ENCODE measurements at regions not wholly inside any gene's neighbourhood (a gene's known extent, or its start where the extent isn't known, plus 50 kb on each side); places are given as distances from the start of the nearest gene placed in this dataset.

DNA sequence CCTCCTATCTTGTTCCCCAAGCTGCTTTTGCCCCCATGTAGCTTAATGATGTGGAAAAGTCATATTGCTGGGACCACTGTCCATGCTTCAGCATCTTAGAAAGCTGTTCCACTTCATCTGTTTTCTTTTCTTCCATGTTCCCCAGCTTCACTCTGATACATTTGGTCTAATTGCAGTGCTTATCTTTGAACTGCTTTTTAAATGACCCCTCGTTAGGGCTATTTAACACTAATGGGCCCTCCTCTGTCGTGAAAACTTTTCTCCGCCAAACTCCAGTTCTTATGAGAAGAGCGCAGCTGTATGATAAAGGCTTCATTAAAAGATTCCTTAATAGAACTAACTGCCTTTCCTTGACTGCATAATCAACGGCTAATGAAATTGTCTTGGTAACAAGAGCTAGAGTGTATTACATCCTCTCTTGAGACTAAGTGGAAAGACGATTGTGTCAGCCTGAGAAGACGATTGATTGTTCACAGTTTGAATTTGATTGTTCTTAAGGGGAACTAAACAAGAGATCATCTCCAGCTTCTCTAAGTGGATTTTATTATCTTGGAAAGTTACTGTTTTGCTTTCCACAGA lies 165.0 kb upstream of the MTNR1B start:
- no peaks in the 10 kb centered on the region for H3K27me3 ChIP-seq (ENCODE audit: insufficient read depth, low read depth, low read length)
- H3K9me2 ChIP-seq (ENCODE audit: insufficient read depth, low read length) = no peaks in the 10 kb centered on the region
- H3K79me2 ChIP-seq (replicated peaks; ENCODE audit: insufficient read depth, low read length) = no peaks in the 10 kb centered on the region
- peak overlapping the region; percentile 65 for H3K27ac ChIP-seq (ENCODE audit: low read length)
- peak overlapping the region; percentile 30 for H3K4me3 ChIP-seq (ENCODE audit: low read length)
- no peaks in the 10 kb centered on the region for H3K9me3 ChIP-seq (ENCODE audit: low read length)
- H4K20me1 ChIP-seq (ENCODE audit: insufficient read depth) = no peaks in the 10 kb centered on the region
- H2AFZ ChIP-seq (ENCODE audit: low read depth, low read length) = no peak overlapping the region
- peak; percentile 47 for TF ChIP-seq EP300 (conservative IDR thresholded peaks at IDR 0.05; ENCODE audit: poor library complexity, severe bottlenecking)
- TF ChIP-seq, protein P1, sequence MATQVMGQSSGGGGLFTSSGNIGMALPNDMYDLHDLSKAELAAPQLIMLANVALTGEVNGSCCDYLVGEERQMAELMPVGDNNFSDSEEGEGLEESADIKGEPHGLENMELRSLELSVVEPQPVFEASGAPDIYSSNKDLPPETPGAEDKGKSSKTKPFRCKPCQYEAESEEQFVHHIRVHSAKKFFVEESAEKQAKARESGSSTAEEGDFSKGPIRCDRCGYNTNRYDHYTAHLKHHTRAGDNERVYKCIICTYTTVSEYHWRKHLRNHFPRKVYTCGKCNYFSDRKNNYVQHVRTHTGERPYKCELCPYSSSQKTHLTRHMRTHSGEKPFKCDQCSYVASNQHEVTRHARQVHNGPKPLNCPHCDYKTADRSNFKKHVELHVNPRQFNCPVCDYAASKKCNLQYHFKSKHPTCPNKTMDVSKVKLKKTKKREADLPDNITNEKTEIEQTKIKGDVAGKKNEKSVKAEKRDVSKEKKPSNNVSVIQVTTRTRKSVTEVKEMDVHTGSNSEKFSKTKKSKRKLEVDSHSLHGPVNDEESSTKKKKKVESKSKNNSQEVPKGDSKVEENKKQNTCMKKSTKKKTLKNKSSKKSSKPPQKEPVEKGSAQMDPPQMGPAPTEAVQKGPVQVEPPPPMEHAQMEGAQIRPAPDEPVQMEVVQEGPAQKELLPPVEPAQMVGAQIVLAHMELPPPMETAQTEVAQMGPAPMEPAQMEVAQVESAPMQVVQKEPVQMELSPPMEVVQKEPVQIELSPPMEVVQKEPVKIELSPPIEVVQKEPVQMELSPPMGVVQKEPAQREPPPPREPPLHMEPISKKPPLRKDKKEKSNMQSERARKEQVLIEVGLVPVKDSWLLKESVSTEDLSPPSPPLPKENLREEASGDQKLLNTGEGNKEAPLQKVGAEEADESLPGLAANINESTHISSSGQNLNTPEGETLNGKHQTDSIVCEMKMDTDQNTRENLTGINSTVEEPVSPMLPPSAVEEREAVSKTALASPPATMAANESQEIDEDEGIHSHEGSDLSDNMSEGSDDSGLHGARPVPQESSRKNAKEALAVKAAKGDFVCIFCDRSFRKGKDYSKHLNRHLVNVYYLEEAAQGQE (IDR thresholded peaks at IDR 0.05; ENCODE audit: borderline replicate concordance) = peak; percentile 52
- TF ChIP-seq, protein P2, sequence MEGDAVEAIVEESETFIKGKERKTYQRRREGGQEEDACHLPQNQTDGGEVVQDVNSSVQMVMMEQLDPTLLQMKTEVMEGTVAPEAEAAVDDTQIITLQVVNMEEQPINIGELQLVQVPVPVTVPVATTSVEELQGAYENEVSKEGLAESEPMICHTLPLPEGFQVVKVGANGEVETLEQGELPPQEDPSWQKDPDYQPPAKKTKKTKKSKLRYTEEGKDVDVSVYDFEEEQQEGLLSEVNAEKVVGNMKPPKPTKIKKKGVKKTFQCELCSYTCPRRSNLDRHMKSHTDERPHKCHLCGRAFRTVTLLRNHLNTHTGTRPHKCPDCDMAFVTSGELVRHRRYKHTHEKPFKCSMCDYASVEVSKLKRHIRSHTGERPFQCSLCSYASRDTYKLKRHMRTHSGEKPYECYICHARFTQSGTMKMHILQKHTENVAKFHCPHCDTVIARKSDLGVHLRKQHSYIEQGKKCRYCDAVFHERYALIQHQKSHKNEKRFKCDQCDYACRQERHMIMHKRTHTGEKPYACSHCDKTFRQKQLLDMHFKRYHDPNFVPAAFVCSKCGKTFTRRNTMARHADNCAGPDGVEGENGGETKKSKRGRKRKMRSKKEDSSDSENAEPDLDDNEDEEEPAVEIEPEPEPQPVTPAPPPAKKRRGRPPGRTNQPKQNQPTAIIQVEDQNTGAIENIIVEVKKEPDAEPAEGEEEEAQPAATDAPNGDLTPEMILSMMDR (IDR thresholded peaks at IDR 0.05; ENCODE audit: poor library complexity, severe bottlenecking) = no peak
- TF ChIP-seq POLR2AphosphoS5 (IDR thresholded peaks at IDR 0.05) = peak; percentile 59
- no peaks in the 10 kb centered on the region for H3F3A ChIP-seq (ENCODE audit: insufficient read depth, low read length, poor library complexity, severe bottlenecking)
- no peak overlapping the region for H3K9ac ChIP-seq (ENCODE audit: low read length)
- no peak overlapping the region for H3K4me2 ChIP-seq (ENCODE audit: low read length)
- H3K36me3 ChIP-seq (ENCODE audit: insufficient read depth, low read length) = peaks cover 23% of the 10 kb centered on the region

DNA sequence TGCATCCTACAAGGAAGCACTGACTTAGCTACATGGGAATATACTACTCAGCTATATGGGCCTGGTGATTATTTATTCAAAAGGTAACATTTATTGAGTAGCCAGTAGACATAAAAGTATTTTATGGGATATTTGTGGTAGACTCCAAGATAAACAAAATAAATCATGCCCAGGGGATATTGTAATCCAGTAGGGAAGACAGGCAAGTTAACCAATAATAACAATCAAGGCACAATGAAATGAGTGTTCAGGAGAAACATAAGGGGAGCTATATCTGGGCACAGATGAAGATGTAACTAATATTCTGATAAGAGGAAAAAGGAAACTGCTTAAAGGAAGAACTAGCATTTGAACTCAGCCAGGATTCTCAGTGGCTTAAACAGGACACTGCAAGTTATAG lies 161.4 kb upstream of the MTNR1B start:
- Histone ChIP-seq H3F3A (ENCODE audit: insufficient read depth, low read length, poor library complexity, severe bottlenecking) (peaks cover 3% of the 10 kb centered on the region), H3K9me3 (ENCODE audit: low read length) (no peaks in the 10 kb centered on the region), H3K36me3 (ENCODE audit: insufficient read depth, low read length) (peaks cover 4% of the 10 kb centered on the region), H3K9me2 (ENCODE audit: insufficient read depth, low read length) (no peaks in the 10 kb centered on the region), H3K4me2 (ENCODE audit: low read length) (no peak overlapping the region), H4K20me1 (ENCODE audit: insufficient read depth) (no peaks in the 10 kb centered on the region), H3K79me2 (replicated peaks; ENCODE audit: insufficient read depth, low read length) (no peaks in the 10 kb centered on the region), H3K27ac (ENCODE audit: low read length) (no peak overlapping the region), H3K27me3 (ENCODE audit: insufficient read depth, low read depth, low read length) (no peaks in the 10 kb centered on the region), H3K4me3 (ENCODE audit: low read length) (no peak overlapping the region), H3K9ac (ENCODE audit: low read length) (no peak overlapping the region), H2AFZ (ENCODE audit: low read depth, low read length) (no peak overlapping the region)
- TF ChIP-seq MXI1 (conservative IDR thresholded peaks at IDR 0.05; ENCODE audit: poor library complexity, severe bottlenecking) = no peak
- TF ChIP-seq, protein P2 (IDR thresholded peaks at IDR 0.05; ENCODE audit: poor library complexity, severe bottlenecking) = no peak
- TF ChIP-seq TAF1 (IDR thresholded peaks at IDR 0.05; ENCODE audit: low read depth) = no peak
- TF ChIP-seq EP300 (conservative IDR thresholded peaks at IDR 0.05; ENCODE audit: poor library complexity, severe bottlenecking) = no peak
- no peak for TF ChIP-seq EZH2 (IDR thresholded peaks at IDR 0.05; ENCODE audit: borderline replicate concordance, insufficient read depth, low read length, poor library complexity, severe bottlenecking)
- TF ChIP-seq, protein P1 (IDR thresholded peaks at IDR 0.05; ENCODE audit: borderline replicate concordance) = no peak
- TF ChIP-seq POLR2AphosphoS5 (IDR thresholded peaks at IDR 0.05) = no peak
- no peak for TF ChIP-seq SMC3 (conservative IDR thresholded peaks at IDR 0.05; ENCODE audit: poor library complexity)
- TF ChIP-seq RAD21 (conservative IDR thresholded peaks at IDR 0.05) = no peak

Measured in neural cell (in vitro differentiated cells).